Panc1 (cell line): ENCODE measurements at regions not wholly inside any gene's neighbourhood (a gene's known extent, or its start where the extent isn't known, plus 50 kb on each side); places are given as distances from the start of the nearest gene placed in this dataset.

Experiments used
- ATAC-seq: fragments of 200-7000 bp; cut with Tn5 transposase; 2 replicates; pipeline ENCODE4 v1.9.1; 2020; ENCODE audit warnings: mild to moderate bottlenecking, moderate library complexity
- BruUV-seq: library from RNA; stranded (reverse); fragments of 400-500 nt; replicated peaks from 2 replicates; lab custom pipeline; 2021; lab: Mats Ljungman, UMichigan
- CTCF ChIA-PET: fragments of 300-600 bp; sonication (Branson Sonifier 250); formaldehyde crosslinking; loops from one replicate; lab custom pipeline; 2022; ENCODE audit warnings: antibody characterized with exemption; lab: Charles Lee
- POLR2A ChIA-PET: fragments of 300-600 bp; sonication (Branson Sonifier 250); formaldehyde crosslinking; loops from one replicate; lab custom pipeline; 2022; ENCODE audit warnings: antibody characterized with exemption; lab: Charles Lee
- DNase-seq: peaks from one replicate; pipeline ENCODE4 v3.0.0-alpha.2; 2010; ENCODE audit warnings: low read depth, low spot score
- H3K27ac ChIP-seq: 2 replicates; pipeline ENCODE4 v1.5.1; 2011; ENCODE audit warnings: mild to moderate bottlenecking, low read length, inconsistent platforms
- H3K27me3 ChIP-seq: fragments of 200-500 bp; sonication (Bioruptor generic); 2 replicates; pipeline ENCODE4 v1.6.0; 2014; ENCODE audit warnings: low read length, inconsistent platforms; ENCODE audit not compliant: control insufficient read depth, insufficient read depth
- H3K36me3 ChIP-seq: fragments of 200-500 bp; sonication (Bioruptor generic); 2 replicates; pipeline ENCODE4 v1.5.1; 2014; ENCODE audit warnings: inconsistent platforms, mild to moderate bottlenecking, low read length, moderate library complexity; ENCODE audit not compliant: control insufficient read depth, insufficient read depth
- H3K4me1 ChIP-seq: 2 replicates; pipeline ENCODE4 v1.5.1; 2011; ENCODE audit warnings: inconsistent platforms, mild to moderate bottlenecking, low read length, moderate library complexity; ENCODE audit not compliant: control insufficient read depth, insufficient read depth
- H3K4me3 ChIP-seq, 2 experiments: 2 replicates each; pipeline ENCODE4 v1.5.1; 2011 to 2012; ENCODE audit warnings: low read depth in 2 of 2, low read length in 2 of 2, mild to moderate bottlenecking in 2 of 2, inconsistent platforms in 1 of 2, moderate library complexity in 1 of 2
- H3K9me3 ChIP-seq: fragments of 200-500 bp; sonication (Bioruptor generic); 2 replicates; pipeline ENCODE4 v1.5.1; 2014; ENCODE audit warnings: low read depth, mild to moderate bottlenecking, inconsistent platforms, low read length, moderate library complexity; ENCODE audit not compliant: control insufficient read depth, insufficient read depth
- POLR2AphosphoS5 ChIP-seq: IDR thresholded peaks from 2 replicates; pipeline ENCODE4 v1.6.1; 2012; ENCODE audit warnings: mild to moderate bottlenecking, low read depth, low read length, moderate library complexity
- REST ChIP-seq, 2 experiments: IDR thresholded peaks; 2 replicates each; pipeline ENCODE4 v1.6.1; 2011 to 2012; ENCODE audit warnings: low read depth in 2 of 2, control low read depth in 1 of 2, low read length in 1 of 2, mild to moderate bottlenecking in 1 of 2, moderate library complexity in 1 of 2; ENCODE audit not compliant: insufficient read depth in 1 of 2
- SIN3A ChIP-seq: IDR thresholded peaks from 2 replicates; pipeline ENCODE4 v1.6.1; 2012; ENCODE audit warnings: low read depth, mild to moderate bottlenecking, low read length, moderate library complexity, borderline replicate concordance; ENCODE audit not compliant: insufficient read depth
- TCF7L2 ChIP-seq: IDR thresholded peaks from 2 replicates; pipeline ENCODE4 v1.6.1; 2011; ENCODE audit warnings: mild to moderate bottlenecking, low read depth, low read length, inconsistent platforms
- in situ Hi-C: cut with HindIII; loops from 2 replicates; pipeline ENCODE4 v1.10.0; 2016; ENCODE audit warnings: low sequenced_read_pairs, low pct_unique_long_range_greater_than_20kb
- intact Hi-C: fragments of 100-400 bp; cut with micrococcal nuclease; formaldehyde crosslinking; loops from one replicate; pipeline ENCODE4 v1.10.0; 2022; ENCODE audit not compliant: unreplicated experiment
- TF ChIP-seq, protein P1 (sequence below): fragments of 450-650 bp; IDR thresholded peaks from 2 replicates; pipeline ENCODE4 v1.5.1; 2017; ENCODE audit warnings: mild to moderate bottlenecking

GRCh38 chr10:2244471-2244870 lies 507.1 kb upstream of the ADARB2 start:
- ChIA-PET CTCF (no interaction called here), POLR2A (no interaction called here)
- H3K4me1 ChIP-seq = no peaks in the 10 kb centered on the region
- in situ Hi-C loops (no loop called here), intact Hi-C loops (no loop called here)
- H3K27me3 ChIP-seq = no peaks in the 10 kb centered on the region
- H3K9me3 ChIP-seq = no peaks in the 10 kb centered on the region
- no peak overlapping the region for H3K4me3 ChIP-seq
- no peak for DNase-seq
- ATAC-seq = no peak
- no peaks in the 10 kb centered on the region for H3K36me3 ChIP-seq
- TF ChIP-seq REST (IDR thresholded peaks at IDR 0.05; ENCODE audit: insufficient read depth in 1 of 2, low read depth in 2 of 2, low read length in 1 of 2) (no peak), TCF7L2 (no peak), POLR2AphosphoS5 (no peak), SIN3A (no peak)
- TF ChIP-seq, protein P1, sequence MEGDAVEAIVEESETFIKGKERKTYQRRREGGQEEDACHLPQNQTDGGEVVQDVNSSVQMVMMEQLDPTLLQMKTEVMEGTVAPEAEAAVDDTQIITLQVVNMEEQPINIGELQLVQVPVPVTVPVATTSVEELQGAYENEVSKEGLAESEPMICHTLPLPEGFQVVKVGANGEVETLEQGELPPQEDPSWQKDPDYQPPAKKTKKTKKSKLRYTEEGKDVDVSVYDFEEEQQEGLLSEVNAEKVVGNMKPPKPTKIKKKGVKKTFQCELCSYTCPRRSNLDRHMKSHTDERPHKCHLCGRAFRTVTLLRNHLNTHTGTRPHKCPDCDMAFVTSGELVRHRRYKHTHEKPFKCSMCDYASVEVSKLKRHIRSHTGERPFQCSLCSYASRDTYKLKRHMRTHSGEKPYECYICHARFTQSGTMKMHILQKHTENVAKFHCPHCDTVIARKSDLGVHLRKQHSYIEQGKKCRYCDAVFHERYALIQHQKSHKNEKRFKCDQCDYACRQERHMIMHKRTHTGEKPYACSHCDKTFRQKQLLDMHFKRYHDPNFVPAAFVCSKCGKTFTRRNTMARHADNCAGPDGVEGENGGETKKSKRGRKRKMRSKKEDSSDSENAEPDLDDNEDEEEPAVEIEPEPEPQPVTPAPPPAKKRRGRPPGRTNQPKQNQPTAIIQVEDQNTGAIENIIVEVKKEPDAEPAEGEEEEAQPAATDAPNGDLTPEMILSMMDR = no peak
- no peak overlapping the region for H3K27ac ChIP-seq
- BruUV-seq = no TSS peak

DNA sequence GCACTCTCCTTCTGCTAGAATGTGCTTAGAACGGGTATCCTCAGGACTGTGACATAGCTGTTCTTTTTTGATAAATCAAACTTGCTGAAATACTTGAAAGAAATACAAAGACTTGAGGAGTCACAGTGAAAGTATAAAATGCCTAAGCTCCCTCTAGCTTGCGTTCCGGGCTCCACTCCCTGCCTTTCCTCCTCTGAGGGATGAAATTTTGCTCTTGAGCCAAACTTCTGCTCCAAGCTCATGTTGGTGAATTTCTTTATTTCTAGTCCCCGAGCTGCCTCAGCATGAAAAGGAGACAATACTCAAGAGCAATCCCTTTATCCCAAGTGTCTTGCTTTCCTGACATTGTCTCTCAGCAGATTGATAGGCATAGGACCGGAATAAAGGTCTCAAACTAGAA lies 499.6 kb upstream of the ADARB2 start:
- POLR2A ChIA-PET = no interaction called here
- in situ Hi-C loops = no loop called here

More for the DNA sequence above, 499.6 kb upstream of the ADARB2 start:
- no peaks in the 10 kb centered on the region for H3K27me3 ChIP-seq
- CTCF ChIA-PET = no interaction called here
- H3K9me3 ChIP-seq = no peaks in the 10 kb centered on the region
- TF ChIP-seq POLR2AphosphoS5 (no peak), TCF7L2 (no peak), SIN3A (no peak), REST (IDR thresholded peaks at IDR 0.05; ENCODE audit: insufficient read depth in 1 of 2, low read depth in 2 of 2, low read length in 1 of 2) (no peak)
- TF ChIP-seq, protein P1 = no peak
- intact Hi-C loops = no loop called here
- ATAC-seq = no peak
- no TSS peak for BruUV-seq
- H3K4me3 ChIP-seq = no peak overlapping the region
- H3K36me3 ChIP-seq = no peaks in the 10 kb centered on the region
- H3K4me1 ChIP-seq = no peaks in the 10 kb centered on the region
- no peak overlapping the region for H3K27ac ChIP-seq
- no peak for DNase-seq
